AG09309 (cell line): ENCODE measurements at regions not wholly inside any gene's neighbourhood (a gene's known extent, or its start where the extent isn't known, plus 50 kb on each side); places are given as distances from the start of the nearest gene placed in this dataset.

Experiments
- DNase-seq: peaks from one replicate; pipeline ENCODE4 v3.0.0-alpha.2; 2010; ENCODE audit warnings: low read depth
- H3K4me3 ChIP-seq: 2 replicates; pipeline ENCODE4 v1.5.1; 2011; ENCODE audit warnings: mild to moderate bottlenecking, low read depth, low read length, moderate library complexity; ENCODE audit not compliant: control insufficient read depth
- TF ChIP-seq, protein P1 (sequence below): IDR thresholded peaks from 2 replicates; pipeline ENCODE4 v1.5.1; 2011; ENCODE audit warnings: mild to moderate bottlenecking, low read depth, low read length, inconsistent platforms; ENCODE audit not compliant: insufficient read depth, control insufficient read depth; ENCODE audit errors: missing control alignments

GRCh38 chr1:170395149-170395548, 136.8 kb upstream of the GORAB start:
- TF ChIP-seq, protein P1, sequence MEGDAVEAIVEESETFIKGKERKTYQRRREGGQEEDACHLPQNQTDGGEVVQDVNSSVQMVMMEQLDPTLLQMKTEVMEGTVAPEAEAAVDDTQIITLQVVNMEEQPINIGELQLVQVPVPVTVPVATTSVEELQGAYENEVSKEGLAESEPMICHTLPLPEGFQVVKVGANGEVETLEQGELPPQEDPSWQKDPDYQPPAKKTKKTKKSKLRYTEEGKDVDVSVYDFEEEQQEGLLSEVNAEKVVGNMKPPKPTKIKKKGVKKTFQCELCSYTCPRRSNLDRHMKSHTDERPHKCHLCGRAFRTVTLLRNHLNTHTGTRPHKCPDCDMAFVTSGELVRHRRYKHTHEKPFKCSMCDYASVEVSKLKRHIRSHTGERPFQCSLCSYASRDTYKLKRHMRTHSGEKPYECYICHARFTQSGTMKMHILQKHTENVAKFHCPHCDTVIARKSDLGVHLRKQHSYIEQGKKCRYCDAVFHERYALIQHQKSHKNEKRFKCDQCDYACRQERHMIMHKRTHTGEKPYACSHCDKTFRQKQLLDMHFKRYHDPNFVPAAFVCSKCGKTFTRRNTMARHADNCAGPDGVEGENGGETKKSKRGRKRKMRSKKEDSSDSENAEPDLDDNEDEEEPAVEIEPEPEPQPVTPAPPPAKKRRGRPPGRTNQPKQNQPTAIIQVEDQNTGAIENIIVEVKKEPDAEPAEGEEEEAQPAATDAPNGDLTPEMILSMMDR: no peak
- DNase-seq: no peak
- H3K4me3 ChIP-seq: no peak overlapping the region

GRCh38 chr1:170397061-170397460, 134.9 kb upstream of the GORAB start:
- no peak overlapping the region for H3K4me3 ChIP-seq
- no peak for DNase-seq
- TF ChIP-seq, protein P1: no peak

- no peak overlapping the region for H3K4me3 ChIP-seq
- TF ChIP-seq, protein P1: no peak
- no peak for DNase-seq
These were observed 129.3 kb upstream of the GORAB start for GRCh38 chr1:170402476-170403311.

DNA sequence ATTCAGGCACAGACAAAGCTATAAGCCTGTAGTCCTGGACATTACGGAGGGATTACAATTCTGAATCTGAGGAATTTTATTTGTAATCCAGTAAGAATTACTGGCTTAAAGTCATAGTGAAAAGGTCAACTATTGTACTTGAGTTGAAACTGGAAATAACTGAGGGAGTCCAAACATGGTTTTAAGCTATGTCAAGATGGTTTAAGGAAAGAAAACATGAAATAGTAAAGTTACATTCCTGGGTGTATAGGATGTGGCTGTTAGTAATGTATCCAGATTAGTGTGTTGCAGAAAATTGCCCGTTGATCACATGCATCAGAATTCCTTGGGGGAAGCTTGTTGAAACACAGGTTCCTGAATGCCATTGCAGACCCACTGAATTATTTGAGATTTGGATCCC, 124.8 kb upstream of the GORAB start:
- TF ChIP-seq, protein P1: no peak
- no peak for DNase-seq
- H3K4me3 ChIP-seq: no peak overlapping the region

- TF ChIP-seq, protein P1: no peak
- no peak overlapping the region for H3K4me3 ChIP-seq
- DNase-seq: no peak
These were observed 124.4 kb upstream of the GORAB start for GRCh38 chr1:170407581-170407980.

DNA sequence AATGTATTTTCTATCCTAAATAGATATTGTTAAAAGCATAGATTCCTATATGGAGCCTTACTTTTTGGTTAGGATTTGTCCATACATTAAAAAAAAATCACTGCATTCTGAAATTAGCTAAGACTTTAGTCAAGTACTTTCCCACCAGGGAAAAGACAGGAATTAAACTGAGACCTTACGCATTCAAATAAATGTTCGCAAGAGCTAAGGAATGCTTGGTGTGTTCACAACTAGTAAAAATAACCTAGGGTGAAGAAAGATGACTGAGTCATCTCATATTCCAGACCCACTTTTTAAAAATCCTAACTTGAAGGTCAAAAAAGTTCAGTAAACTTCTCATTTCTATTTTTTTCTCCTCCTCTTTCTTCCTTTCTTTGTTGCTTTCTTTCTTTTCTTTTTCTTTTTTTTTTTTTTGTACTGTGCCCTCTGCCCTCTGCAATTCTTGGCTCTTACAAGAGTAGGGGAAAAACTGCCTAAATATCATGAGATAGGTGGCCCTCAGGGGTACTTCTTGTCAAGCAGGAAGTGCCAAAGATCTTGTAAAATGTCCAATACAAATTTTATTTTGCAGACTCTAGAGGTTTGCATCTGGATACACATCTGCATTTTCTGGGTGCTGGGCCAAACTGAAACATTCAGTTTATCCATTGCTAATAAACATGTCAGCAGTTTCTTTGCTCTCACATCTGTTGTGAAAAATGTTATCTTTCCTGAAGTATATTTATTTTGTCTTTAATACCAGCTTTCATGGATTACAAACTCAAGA, 121.4 kb upstream of the GORAB start:
- TF ChIP-seq, protein P1: no peak
- peak; percentile 92 for DNase-seq
- no peak overlapping the region for H3K4me3 ChIP-seq
